ENCODE measurements at regions not wholly inside any gene's neighbourhood (a gene's known extent, or its start where the extent isn't known, plus 50 kb on each side); places are given as distances from the start of the nearest gene placed in this dataset.

- Histone ChIP-seq H3K27me3 (ENCODE audit: insufficient read depth, poor library complexity, severe bottlenecking) (no peaks in the 10 kb centered on the region), H3K27ac (replicated peaks) (no peak overlapping the region), H3K4me3 (replicated peaks; ENCODE audit: insufficient read depth, low read length) (no peak overlapping the region)
- TF ChIP-seq GABPA (IDR thresholded peaks at IDR 0.05; ENCODE audit: low read depth) (no peak), REST (IDR thresholded peaks at IDR 0.05; ENCODE audit: insufficient replicate concordance, low read depth) (no peak), SPI1 (IDR thresholded peaks at IDR 0.05; ENCODE audit: borderline replicate concordance, low read depth) (no peak), POLR2AphosphoS5 (IDR thresholded peaks at IDR 0.05; ENCODE audit: low read depth) (no peak)
- TF ChIP-seq, protein P1, sequence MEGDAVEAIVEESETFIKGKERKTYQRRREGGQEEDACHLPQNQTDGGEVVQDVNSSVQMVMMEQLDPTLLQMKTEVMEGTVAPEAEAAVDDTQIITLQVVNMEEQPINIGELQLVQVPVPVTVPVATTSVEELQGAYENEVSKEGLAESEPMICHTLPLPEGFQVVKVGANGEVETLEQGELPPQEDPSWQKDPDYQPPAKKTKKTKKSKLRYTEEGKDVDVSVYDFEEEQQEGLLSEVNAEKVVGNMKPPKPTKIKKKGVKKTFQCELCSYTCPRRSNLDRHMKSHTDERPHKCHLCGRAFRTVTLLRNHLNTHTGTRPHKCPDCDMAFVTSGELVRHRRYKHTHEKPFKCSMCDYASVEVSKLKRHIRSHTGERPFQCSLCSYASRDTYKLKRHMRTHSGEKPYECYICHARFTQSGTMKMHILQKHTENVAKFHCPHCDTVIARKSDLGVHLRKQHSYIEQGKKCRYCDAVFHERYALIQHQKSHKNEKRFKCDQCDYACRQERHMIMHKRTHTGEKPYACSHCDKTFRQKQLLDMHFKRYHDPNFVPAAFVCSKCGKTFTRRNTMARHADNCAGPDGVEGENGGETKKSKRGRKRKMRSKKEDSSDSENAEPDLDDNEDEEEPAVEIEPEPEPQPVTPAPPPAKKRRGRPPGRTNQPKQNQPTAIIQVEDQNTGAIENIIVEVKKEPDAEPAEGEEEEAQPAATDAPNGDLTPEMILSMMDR (IDR thresholded peaks at IDR 0.05; ENCODE audit: insufficient read depth, low read length): no peak
- DNase-seq (ENCODE audit: low read depth in 1 of 2, low spot score in 1 of 2): no peak
Measured at GRCh38 chr2:180133736-180134135, 126.6 kb upstream of the CWC22 start.

DNA sequence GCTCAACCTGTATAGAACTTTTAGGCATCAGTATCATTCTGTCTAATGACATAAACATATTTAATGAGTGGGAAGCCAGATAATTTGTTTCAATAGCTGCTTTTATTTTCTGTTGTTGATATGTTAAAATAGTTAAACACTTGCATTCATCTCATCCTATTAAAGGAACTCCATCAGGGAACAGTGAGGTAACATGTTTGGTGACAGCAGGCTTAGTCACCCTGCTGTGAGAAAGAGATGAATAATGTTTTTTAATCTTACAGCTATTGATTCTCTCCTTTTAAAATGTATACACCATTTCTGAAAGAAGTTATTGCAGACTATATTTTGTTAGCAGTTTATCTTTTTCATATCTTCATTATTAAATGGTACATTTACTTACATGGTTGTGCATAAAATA lies 123.3 kb upstream of the CWC22 start:
- Histone ChIP-seq H3K4me3 (replicated peaks; ENCODE audit: insufficient read depth, low read length) (no peak overlapping the region), H3K27ac (replicated peaks) (no peak overlapping the region), H3K27me3 (ENCODE audit: insufficient read depth, poor library complexity, severe bottlenecking) (peaks cover 2% of the 10 kb centered on the region)
- TF ChIP-seq, protein P1 (IDR thresholded peaks at IDR 0.05; ENCODE audit: insufficient read depth, low read length): no peak
- no peak for TF ChIP-seq SPI1 (IDR thresholded peaks at IDR 0.05; ENCODE audit: borderline replicate concordance, low read depth)
- TF ChIP-seq POLR2AphosphoS5 (IDR thresholded peaks at IDR 0.05; ENCODE audit: low read depth): no peak
- no peak for TF ChIP-seq REST (IDR thresholded peaks at IDR 0.05; ENCODE audit: insufficient replicate concordance, low read depth)
- no peak for TF ChIP-seq GABPA (IDR thresholded peaks at IDR 0.05; ENCODE audit: low read depth)
- DNase-seq (ENCODE audit: low read depth in 1 of 2, low spot score in 1 of 2): no peak

GRCh38 chr2:180128861-180129260 lies 121.8 kb upstream of the CWC22 start:
- Histone ChIP-seq H3K27me3 (ENCODE audit: insufficient read depth, poor library complexity, severe bottlenecking) (peaks cover 2% of the 10 kb centered on the region), H3K27ac (replicated peaks) (no peak overlapping the region), H3K4me3 (replicated peaks; ENCODE audit: insufficient read depth, low read length) (no peak overlapping the region)
- DNase-seq (ENCODE audit: low read depth in 1 of 2, low spot score in 1 of 2): no peak
- TF ChIP-seq POLR2AphosphoS5 (IDR thresholded peaks at IDR 0.05; ENCODE audit: low read depth) (no peak), SPI1 (IDR thresholded peaks at IDR 0.05; ENCODE audit: borderline replicate concordance, low read depth) (no peak), REST (IDR thresholded peaks at IDR 0.05; ENCODE audit: insufficient replicate concordance, low read depth) (no peak), GABPA (IDR thresholded peaks at IDR 0.05; ENCODE audit: low read depth) (no peak)
- TF ChIP-seq, protein P1 (IDR thresholded peaks at IDR 0.05; ENCODE audit: insufficient read depth, low read length): no peak
